Heart left ventricle (tissue), 13 donors: ENCODE measurements at regions not wholly inside any gene's neighbourhood (a gene's known extent, or its start where the extent isn't known, plus 50 kb on each side); places are given as distances from the start of the nearest gene placed in this dataset.

Source experiments
- CTCF ChIP-seq, 12 donors: fragments of 200-600 bp; sonication (generic) in 4 of 12; IDR thresholded peaks; one replicate each; pipeline versions ENCODE4 v1.5.0 to v1.8.0; 2018 to 2022; ENCODE audit warnings: antibody characterized with exemption in 12 of 12, mild to moderate bottlenecking in 5 of 12
- POLR2A ChIP-seq, 2 donors: fragments of 450-650 bp; IDR thresholded peaks; one replicate each; pipeline ENCODE4 v1.6.1; 2017; ENCODE audit warnings: antibody characterized with exemption in 2 of 2, mild to moderate bottlenecking in 2 of 2, moderate library complexity in 2 of 2
- donor health status: ischemic (EF 13 %, LVEDD 7.1; RV severe dilation, severe dysfunction).
- donor health status: DM: no; HTN: yes; CAD: no.
- donor health status: DM: no; HTN: no; CAD: no.
- donor health status: ischemic (EF 25% LVEDD 6.9; RV normal size, moderate dysfunction).
- donor health status: ischemic (EF 25% LVEDD 5.7; RV mildly dilated, moderate dysfunction).
- donor health status: ischemic (EF 35%, LVEDD 5.7; RV mildly dilated, moderate dysfunction).
- donor health status: nonischemic (EF 11% LVEDD 7.7; RV severe dilation, severe dysfunction).
- donor health status: DM: yes; HTN: yes; CAD: no.
- donor health status: PGD.
- donor health status: ischemic (EF 29% LVEDD 5.4; RV normal size, mild dysfunction).
- donor health status: nonischemic (EF 23%, LVEDD 6.1; RV moderate dilation, normal function).

- TF ChIP-seq CTCF (IDR thresholded peaks at IDR 0.05) = no peak
- TF ChIP-seq POLR2A (IDR thresholded peaks at IDR 0.05) = no peak
Observed at GRCh38 chr1:147480565-147480935, 60.8 kb upstream of the BCL9 start.
